ENCODE measurements at regions not wholly inside any gene's neighbourhood (a gene's known extent, or its start where the extent isn't known, plus 50 kb on each side); places are given as distances from the start of the nearest gene placed in this dataset.

GRCh38 chr1:202069662-202070061 is 53.1 kb upstream of the GPR37L1 start:
- TF ChIP-seq, protein P1, sequence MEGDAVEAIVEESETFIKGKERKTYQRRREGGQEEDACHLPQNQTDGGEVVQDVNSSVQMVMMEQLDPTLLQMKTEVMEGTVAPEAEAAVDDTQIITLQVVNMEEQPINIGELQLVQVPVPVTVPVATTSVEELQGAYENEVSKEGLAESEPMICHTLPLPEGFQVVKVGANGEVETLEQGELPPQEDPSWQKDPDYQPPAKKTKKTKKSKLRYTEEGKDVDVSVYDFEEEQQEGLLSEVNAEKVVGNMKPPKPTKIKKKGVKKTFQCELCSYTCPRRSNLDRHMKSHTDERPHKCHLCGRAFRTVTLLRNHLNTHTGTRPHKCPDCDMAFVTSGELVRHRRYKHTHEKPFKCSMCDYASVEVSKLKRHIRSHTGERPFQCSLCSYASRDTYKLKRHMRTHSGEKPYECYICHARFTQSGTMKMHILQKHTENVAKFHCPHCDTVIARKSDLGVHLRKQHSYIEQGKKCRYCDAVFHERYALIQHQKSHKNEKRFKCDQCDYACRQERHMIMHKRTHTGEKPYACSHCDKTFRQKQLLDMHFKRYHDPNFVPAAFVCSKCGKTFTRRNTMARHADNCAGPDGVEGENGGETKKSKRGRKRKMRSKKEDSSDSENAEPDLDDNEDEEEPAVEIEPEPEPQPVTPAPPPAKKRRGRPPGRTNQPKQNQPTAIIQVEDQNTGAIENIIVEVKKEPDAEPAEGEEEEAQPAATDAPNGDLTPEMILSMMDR (IDR thresholded peaks at IDR 0.05), result no peak
- TF ChIP-seq EP300 (IDR thresholded peaks at IDR 0.05), result no peak

Data from stomach (tissue), 4 donors.